Loucy (cell line): ENCODE measurements at regions not wholly inside any gene's neighbourhood (a gene's known extent, or its start where the extent isn't known, plus 50 kb on each side); places are given as distances from the start of the nearest gene placed in this dataset.

Experiments
- EZH2phosphoT487 ChIP-seq: fragments of 200-600 bp; IDR thresholded peaks from 2 replicates; pipeline ENCODE4 v1.6.1; 2018; ENCODE audit warnings: antibody characterized with exemption, mild to moderate bottlenecking, moderate library complexity, borderline replicate concordance
- TF ChIP-seq, protein P1 (sequence below): fragments of 200-600 bp; sonication (generic); conservative IDR thresholded peaks from 2 replicates; pipeline ENCODE4 v1.5.1; 2014; ENCODE audit warnings: mild to moderate bottlenecking, antibody characterized with exemption, low read length

DNA sequence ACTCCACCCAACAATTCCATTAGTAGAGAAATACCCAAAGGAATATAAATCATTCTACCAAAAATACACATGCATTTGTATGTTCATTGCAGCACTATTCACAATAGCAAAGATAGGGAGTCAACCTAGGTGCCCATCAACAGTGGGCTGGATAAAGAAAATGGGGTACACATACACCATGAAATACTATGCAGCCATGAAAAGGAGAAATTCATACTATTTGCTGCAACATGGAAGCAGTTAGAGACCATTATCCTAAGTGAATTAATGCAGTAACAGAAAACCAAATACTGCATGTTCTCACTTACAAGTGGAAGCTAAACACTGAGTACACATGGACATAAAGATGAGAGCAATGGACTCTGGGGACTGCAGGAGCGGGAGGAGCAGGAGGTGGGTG lies 72.4 kb upstream of the MBOAT1 start:
- TF ChIP-seq, protein P1, sequence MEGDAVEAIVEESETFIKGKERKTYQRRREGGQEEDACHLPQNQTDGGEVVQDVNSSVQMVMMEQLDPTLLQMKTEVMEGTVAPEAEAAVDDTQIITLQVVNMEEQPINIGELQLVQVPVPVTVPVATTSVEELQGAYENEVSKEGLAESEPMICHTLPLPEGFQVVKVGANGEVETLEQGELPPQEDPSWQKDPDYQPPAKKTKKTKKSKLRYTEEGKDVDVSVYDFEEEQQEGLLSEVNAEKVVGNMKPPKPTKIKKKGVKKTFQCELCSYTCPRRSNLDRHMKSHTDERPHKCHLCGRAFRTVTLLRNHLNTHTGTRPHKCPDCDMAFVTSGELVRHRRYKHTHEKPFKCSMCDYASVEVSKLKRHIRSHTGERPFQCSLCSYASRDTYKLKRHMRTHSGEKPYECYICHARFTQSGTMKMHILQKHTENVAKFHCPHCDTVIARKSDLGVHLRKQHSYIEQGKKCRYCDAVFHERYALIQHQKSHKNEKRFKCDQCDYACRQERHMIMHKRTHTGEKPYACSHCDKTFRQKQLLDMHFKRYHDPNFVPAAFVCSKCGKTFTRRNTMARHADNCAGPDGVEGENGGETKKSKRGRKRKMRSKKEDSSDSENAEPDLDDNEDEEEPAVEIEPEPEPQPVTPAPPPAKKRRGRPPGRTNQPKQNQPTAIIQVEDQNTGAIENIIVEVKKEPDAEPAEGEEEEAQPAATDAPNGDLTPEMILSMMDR: no peak
- no peak for TF ChIP-seq EZH2phosphoT487
